ENCODE measurements at regions not wholly inside any gene's neighbourhood (a gene's known extent, or its start where the extent isn't known, plus 50 kb on each side); places are given as distances from the start of the nearest gene placed in this dataset.

DNA sequence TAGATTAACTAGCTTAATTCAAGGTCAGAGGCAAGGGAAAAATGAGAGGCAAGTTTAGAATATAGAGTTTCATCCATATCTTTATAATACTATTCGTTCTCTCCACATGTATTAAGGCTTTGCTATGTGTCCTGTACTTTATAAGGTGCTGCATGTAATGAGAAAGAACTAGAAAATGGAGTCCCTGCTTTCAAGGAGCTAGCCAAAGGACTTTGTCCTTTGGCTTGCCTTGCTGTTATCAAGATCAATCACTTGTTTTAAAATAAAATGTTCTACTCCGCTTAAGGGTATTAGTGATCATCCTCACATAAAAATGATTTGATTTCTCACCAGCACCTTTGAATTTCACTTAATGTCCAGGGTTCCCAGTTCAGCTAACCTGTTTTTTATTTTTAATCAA, 470.9 kb downstream of the WDR72 start:
- no peak overlapping the region for H2BK20ac ChIP-seq (ENCODE audit: low read depth, low read length, poor library complexity, severe bottlenecking)
- H3K27ac ChIP-seq (ENCODE audit: insufficient read length, low read depth, low read length): no peak overlapping the region
- H3K4me1 Mint-ChIP-seq: no peaks in the 10 kb centered on the region

More for the DNA sequence above, 470.9 kb downstream of the WDR72 start:
- no peak for DNase-seq
- Histone ChIP-seq H4K91ac (ENCODE audit: insufficient read length, low read depth, low read length) (no peak overlapping the region), H4K8ac (replicated peaks; ENCODE audit: insufficient read length, low read depth, low read length) (no peak overlapping the region), H2BK5ac (ENCODE audit: insufficient read length, low read length) (no peak overlapping the region), H3K23me2 (ENCODE audit: insufficient read length, low read depth, low read length, poor library complexity, severe bottlenecking) (no peaks in the 10 kb centered on the region), H3K18ac (ENCODE audit: insufficient read length, low read depth, low read length) (no peak overlapping the region), H3K14ac (ENCODE audit: insufficient read depth, low read length) (no peak overlapping the region), H2BK120ac (ENCODE audit: low read depth, low read length, poor library complexity, severe bottlenecking) (no peak overlapping the region), H3K9me3 (ENCODE audit: control insufficient read depth, low read depth, low read length) (no peaks in the 10 kb centered on the region), H3K79me2 (ENCODE audit: insufficient read depth, low read length) (no peaks in the 10 kb centered on the region), H3T11ph (ENCODE audit: low read length) (no peak overlapping the region), H3K23ac (ENCODE audit: insufficient read length, low read depth, low read length) (no peak overlapping the region), H3K56ac (ENCODE audit: insufficient read length, low read depth, low read length) (no peak overlapping the region), H3K4me1 (ENCODE audit: insufficient read depth, low read length) (no peaks in the 10 kb centered on the region), H2AK5ac (ENCODE audit: insufficient read length, low read length) (no peak overlapping the region), H3K4ac (ENCODE audit: low read depth, low read length) (no peak overlapping the region), H3K4me2 (ENCODE audit: insufficient read depth, insufficient read length, low read length) (no peak overlapping the region), H4K5ac (ENCODE audit: insufficient read length, low read depth, low read length) (no peak overlapping the region), H4K20me1 (ENCODE audit: control insufficient read depth, insufficient read depth, insufficient read length) (no peaks in the 10 kb centered on the region), H2BK15ac (ENCODE audit: low read depth, low read length) (no peak overlapping the region), H2AFZ (ENCODE audit: low read length) (no peak overlapping the region), H2BK12ac (ENCODE audit: insufficient read length, low read depth, low read length) (no peak overlapping the region), H3K9ac (ENCODE audit: extremely low read depth, insufficient read length, low read length) (no peak overlapping the region), H3K27me3 (ENCODE audit: insufficient read depth, low read length) (no peaks in the 10 kb centered on the region), H3K79me1 (ENCODE audit: insufficient read depth, low read depth, low read length, poor library complexity, severe bottlenecking) (no peaks in the 10 kb centered on the region)
- Mint-ChIP-seq H3K36me3 (ENCODE audit: insufficient read depth in 1 of 3, low read depth in 3 of 3) (no peaks in the 10 kb centered on the region), H3K27me3 (ENCODE audit: low read depth) (no peaks in the 10 kb centered on the region; the same call in 1 of the 2 replicates), H3K4me3 (no peak overlapping the region), H3K9me3 (no peaks in the 10 kb centered on the region), H3K27ac (no peak overlapping the region)
- no CpG with 5 or more reads among the region's 2 CpGs for WGBS (ENCODE audit: extremely low coverage, insufficient read length, low lambda C conversion rate)
- TF ChIP-seq, protein P1, sequence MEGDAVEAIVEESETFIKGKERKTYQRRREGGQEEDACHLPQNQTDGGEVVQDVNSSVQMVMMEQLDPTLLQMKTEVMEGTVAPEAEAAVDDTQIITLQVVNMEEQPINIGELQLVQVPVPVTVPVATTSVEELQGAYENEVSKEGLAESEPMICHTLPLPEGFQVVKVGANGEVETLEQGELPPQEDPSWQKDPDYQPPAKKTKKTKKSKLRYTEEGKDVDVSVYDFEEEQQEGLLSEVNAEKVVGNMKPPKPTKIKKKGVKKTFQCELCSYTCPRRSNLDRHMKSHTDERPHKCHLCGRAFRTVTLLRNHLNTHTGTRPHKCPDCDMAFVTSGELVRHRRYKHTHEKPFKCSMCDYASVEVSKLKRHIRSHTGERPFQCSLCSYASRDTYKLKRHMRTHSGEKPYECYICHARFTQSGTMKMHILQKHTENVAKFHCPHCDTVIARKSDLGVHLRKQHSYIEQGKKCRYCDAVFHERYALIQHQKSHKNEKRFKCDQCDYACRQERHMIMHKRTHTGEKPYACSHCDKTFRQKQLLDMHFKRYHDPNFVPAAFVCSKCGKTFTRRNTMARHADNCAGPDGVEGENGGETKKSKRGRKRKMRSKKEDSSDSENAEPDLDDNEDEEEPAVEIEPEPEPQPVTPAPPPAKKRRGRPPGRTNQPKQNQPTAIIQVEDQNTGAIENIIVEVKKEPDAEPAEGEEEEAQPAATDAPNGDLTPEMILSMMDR (conservative IDR thresholded peaks at IDR 0.05): no peak
